Caco-2 (cell line): ENCODE measurements at regions not wholly inside any gene's neighbourhood (a gene's known extent, or its start where the extent isn't known, plus 50 kb on each side); places are given as distances from the start of the nearest gene placed in this dataset.

ENCODE experiments used
- BruUV-seq: library from RNA; stranded (reverse); fragments of 400-500 nt; replicated peaks from 2 replicates; lab custom pipeline; 2021; lab: Mats Ljungman, UMichigan
- CTCF ChIA-PET: fragments of 300-600 bp; sonication (Branson Sonifier 250); formaldehyde crosslinking; loops from one replicate; lab custom pipeline; 2022; ENCODE audit warnings: antibody characterized with exemption; lab: Charles Lee
- POLR2A ChIA-PET: fragments of 300-600 bp; sonication (Branson Sonifier 250); formaldehyde crosslinking; loops from one replicate; lab custom pipeline; 2022; ENCODE audit warnings: antibody characterized with exemption; lab: Charles Lee
- DNase-seq, 2 experiments: peaks; one replicate each; pipeline versions ENCODE4 v3.0.0 to v3.0.0-alpha.2; 2020 to 2022
- H3K27me3 ChIP-seq: replicated peaks from 2 replicates; pipeline ENCODE4 v1.6.0; 2011; ENCODE audit warnings: low read length; ENCODE audit not compliant: control insufficient read depth, insufficient read depth
- H3K36me3 ChIP-seq: 2 replicates; pipeline ENCODE4 v1.5.1; 2011; ENCODE audit warnings: low read length; ENCODE audit not compliant: control insufficient read depth, insufficient read depth
- H3K4me1 ChIP-seq: fragments of 250-450 bp; sonication (Bioruptor Pico); 2 replicates; pipeline ENCODE4 v1.5.1; 2020; ENCODE audit warnings: mild to moderate bottlenecking
- H3K4me3 ChIP-seq: 2 replicates; pipeline ENCODE4 v1.5.1; 2011; ENCODE audit warnings: low read depth, mild to moderate bottlenecking, control low read depth, low read length
- H3K9me3 ChIP-seq: fragments of 250-450 bp; sonication (Bioruptor Pico); 2 replicates; pipeline ENCODE4 v1.5.1; 2020; ENCODE audit warnings: mild to moderate bottlenecking, moderate library complexity
- H3K27ac Mint-ChIP-seq: one replicate; pipeline ENCODE4 v1.8.0; 2022; ENCODE audit warnings: mixed read lengths; ENCODE audit not compliant: unreplicated experiment
- H3K27me3 Mint-ChIP-seq: one replicate; pipeline ENCODE4 v1.8.0; 2022; ENCODE audit warnings: mixed read lengths; ENCODE audit not compliant: insufficient read depth, unreplicated experiment
- H3K36me3 Mint-ChIP-seq: one replicate; pipeline ENCODE4 v1.8.0; 2022; ENCODE audit warnings: mild to moderate bottlenecking, mixed read lengths; ENCODE audit not compliant: insufficient read depth, unreplicated experiment
- H3K4me1 Mint-ChIP-seq: one replicate; pipeline ENCODE4 v1.8.0; 2022; ENCODE audit warnings: low read depth, mixed read lengths; ENCODE audit not compliant: unreplicated experiment
- H3K4me3 Mint-ChIP-seq: one replicate; pipeline ENCODE4 v1.8.0; 2022; ENCODE audit warnings: mild to moderate bottlenecking, moderate library complexity, mixed read lengths; ENCODE audit not compliant: unreplicated experiment
- H3K9me3 Mint-ChIP-seq: one replicate; pipeline ENCODE4 v1.8.0; 2022; ENCODE audit warnings: mixed read lengths; ENCODE audit not compliant: unreplicated experiment
- intact Hi-C: fragments of 100-400 bp; cut with micrococcal nuclease; formaldehyde crosslinking; loops from one replicate; pipeline ENCODE4 v1.10.0; 2022; ENCODE audit not compliant: unreplicated experiment
- TF ChIP-seq, protein P1 (sequence below), 2 experiments: fragments of 200-600 bp in 1 of 2; IDR thresholded peaks; 1 replicate in 1 of 2; 2 replicates in 1 of 2; pipeline versions ENCODE4 v1.5.1 to v1.8.0; 2011 to 2022; ENCODE audit warnings: antibody characterized with exemption in 1 of 2, control low read depth in 1 of 2, inconsistent platforms in 1 of 2, low read depth in 1 of 2, low read length in 1 of 2, mild to moderate bottlenecking in 1 of 2, moderate library complexity in 1 of 2; ENCODE audit not compliant: insufficient read depth in 1 of 2, severe bottlenecking in 1 of 2, unreplicated experiment in 1 of 2

DNA sequence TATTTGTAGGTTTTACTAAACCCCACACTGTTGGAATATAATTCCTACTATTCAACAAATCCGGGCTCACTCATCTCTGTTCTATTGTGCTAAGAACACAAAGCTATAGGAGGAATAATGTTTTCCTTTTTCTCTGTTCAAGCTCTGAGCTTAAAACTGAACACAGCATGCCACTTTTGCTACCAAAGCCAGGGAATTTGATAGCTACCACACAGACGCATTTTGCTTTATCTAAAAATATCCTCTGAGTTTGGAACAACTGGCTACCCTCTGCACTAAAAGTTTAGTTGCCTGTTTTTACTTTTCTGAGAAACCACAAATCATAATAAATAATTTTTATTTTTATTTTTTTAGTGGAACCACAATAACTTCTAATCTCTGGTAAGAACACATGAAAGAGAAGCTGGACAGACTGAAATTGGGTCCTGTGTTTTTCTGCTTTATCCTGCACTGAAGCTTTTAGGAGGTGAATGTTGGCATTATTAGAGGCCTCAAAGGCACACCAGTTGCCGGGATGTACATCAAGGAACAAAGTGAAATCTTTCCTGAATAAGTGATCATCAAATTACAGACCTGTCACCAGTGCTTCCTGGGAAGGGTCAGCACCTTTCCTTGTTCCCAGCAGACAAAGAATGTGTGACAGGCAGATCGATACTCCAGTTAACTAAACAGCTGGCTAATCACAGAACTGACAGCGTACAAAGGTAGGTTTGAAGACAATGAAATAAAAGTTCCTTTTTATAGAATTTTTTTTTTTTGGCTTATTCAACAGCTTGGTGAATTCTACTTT is 523.2 kb upstream of the TENM4 start:
- ChIA-PET POLR2A (no interaction called here), CTCF (no interaction called here)
- no peaks in the 10 kb centered on the region for H3K9me3 Mint-ChIP-seq
- TF ChIP-seq, protein P1, sequence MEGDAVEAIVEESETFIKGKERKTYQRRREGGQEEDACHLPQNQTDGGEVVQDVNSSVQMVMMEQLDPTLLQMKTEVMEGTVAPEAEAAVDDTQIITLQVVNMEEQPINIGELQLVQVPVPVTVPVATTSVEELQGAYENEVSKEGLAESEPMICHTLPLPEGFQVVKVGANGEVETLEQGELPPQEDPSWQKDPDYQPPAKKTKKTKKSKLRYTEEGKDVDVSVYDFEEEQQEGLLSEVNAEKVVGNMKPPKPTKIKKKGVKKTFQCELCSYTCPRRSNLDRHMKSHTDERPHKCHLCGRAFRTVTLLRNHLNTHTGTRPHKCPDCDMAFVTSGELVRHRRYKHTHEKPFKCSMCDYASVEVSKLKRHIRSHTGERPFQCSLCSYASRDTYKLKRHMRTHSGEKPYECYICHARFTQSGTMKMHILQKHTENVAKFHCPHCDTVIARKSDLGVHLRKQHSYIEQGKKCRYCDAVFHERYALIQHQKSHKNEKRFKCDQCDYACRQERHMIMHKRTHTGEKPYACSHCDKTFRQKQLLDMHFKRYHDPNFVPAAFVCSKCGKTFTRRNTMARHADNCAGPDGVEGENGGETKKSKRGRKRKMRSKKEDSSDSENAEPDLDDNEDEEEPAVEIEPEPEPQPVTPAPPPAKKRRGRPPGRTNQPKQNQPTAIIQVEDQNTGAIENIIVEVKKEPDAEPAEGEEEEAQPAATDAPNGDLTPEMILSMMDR (IDR thresholded peaks at IDR 0.05; ENCODE audit: insufficient read depth in 1 of 2, low read depth in 1 of 2, low read length in 1 of 2, severe bottlenecking in 1 of 2, unreplicated experiment in 1 of 2), result no peak
- no TSS peak for BruUV-seq
- no peak overlapping the region for H3K4me3 Mint-ChIP-seq
- no peak overlapping the region for H3K4me3 ChIP-seq
- no peaks in the 10 kb centered on the region for H3K36me3 ChIP-seq
- no peaks in the 10 kb centered on the region for H3K4me1 ChIP-seq
- no peaks in the 10 kb centered on the region for H3K36me3 Mint-ChIP-seq
- no peaks in the 10 kb centered on the region for H3K4me1 Mint-ChIP-seq
- H3K27me3 Mint-ChIP-seq, result peaks cover 7% of the 10 kb centered on the region
- peaks cover 5% of the 10 kb centered on the region; the same call in 1 of the 2 replicates for H3K9me3 ChIP-seq
- no peak for DNase-seq
- intact Hi-C loops, result no loop called here
- H3K27ac Mint-ChIP-seq, result no peak overlapping the region
- no peaks in the 10 kb centered on the region for H3K27me3 ChIP-seq

DNA sequence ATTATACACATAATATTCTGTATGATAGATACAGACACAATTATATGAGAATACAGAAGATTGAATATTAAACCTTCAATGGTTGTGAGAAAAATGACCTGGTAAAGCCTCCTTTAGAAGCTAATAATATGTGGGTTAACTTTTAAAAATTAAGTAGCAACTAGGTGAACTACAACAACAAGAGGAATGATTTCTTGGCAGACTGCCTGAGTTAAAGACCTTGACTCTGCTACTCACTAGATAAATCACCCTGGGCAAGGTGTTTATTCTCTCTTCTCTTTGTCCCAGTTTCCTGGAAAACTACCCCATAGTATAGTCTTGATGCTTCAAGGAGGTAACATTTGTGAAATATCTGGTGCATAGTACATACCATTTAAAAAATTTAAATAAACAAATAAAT is 519.6 kb upstream of the TENM4 start:
- CTCF ChIA-PET, result no interaction called here
- Mint-ChIP-seq H3K36me3 (no peaks in the 10 kb centered on the region), H3K9me3 (peaks cover 6% of the 10 kb centered on the region), H3K27me3 (no peaks in the 10 kb centered on the region), H3K27ac (no peak overlapping the region), H3K4me1 (no peaks in the 10 kb centered on the region), H3K4me3 (no peak overlapping the region)
- H3K4me1 ChIP-seq, result no peaks in the 10 kb centered on the region
- DNase-seq, result no peak
- no peaks in the 10 kb centered on the region for H3K36me3 ChIP-seq
- no TSS peak for BruUV-seq
- TF ChIP-seq, protein P1 (IDR thresholded peaks at IDR 0.05; ENCODE audit: insufficient read depth in 1 of 2, low read depth in 1 of 2, low read length in 1 of 2, severe bottlenecking in 1 of 2, unreplicated experiment in 1 of 2), result no peak
- intact Hi-C loops, result no loop called here
- no peak overlapping the region for H3K4me3 ChIP-seq
- peaks cover 17% of the 10 kb centered on the region; the same call in 1 of the 2 replicates for H3K9me3 ChIP-seq
- H3K27me3 ChIP-seq, result no peaks in the 10 kb centered on the region
- POLR2A ChIA-PET, result no interaction called here

DNA sequence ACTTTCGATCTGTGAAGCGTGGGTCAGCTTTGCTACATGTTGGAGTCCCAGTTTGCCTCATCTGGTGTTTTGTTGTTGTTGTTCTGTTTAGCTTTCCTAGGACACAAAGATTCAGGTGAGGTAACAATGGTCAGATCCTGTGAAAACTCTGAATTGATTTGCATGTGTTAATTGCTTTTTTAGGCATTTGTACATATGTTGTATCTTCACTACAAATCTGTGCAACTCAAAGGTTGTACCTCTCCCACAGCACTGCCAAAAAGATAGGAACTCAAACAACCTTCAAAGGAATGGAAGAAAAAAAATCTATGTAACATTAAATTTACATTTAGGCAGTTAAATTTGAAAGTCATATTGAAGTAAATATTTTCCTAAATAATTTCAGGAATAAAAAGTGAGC is 518.5 kb upstream of the TENM4 start:
- ChIA-PET POLR2A (no interaction called here), CTCF (no interaction called here)
- Histone ChIP-seq H3K27me3 (no peaks in the 10 kb centered on the region), H3K4me3 (no peak overlapping the region), H3K4me1 (no peaks in the 10 kb centered on the region), H3K9me3 (peaks cover 17% of the 10 kb centered on the region; the same call in 1 of the 2 replicates), H3K36me3 (no peaks in the 10 kb centered on the region)
- Mint-ChIP-seq H3K27ac (no peak overlapping the region), H3K36me3 (no peaks in the 10 kb centered on the region), H3K9me3 (peaks cover 6% of the 10 kb centered on the region), H3K4me3 (no peak overlapping the region), H3K27me3 (no peaks in the 10 kb centered on the region), H3K4me1 (no peaks in the 10 kb centered on the region)
- TF ChIP-seq, protein P1 (IDR thresholded peaks at IDR 0.05; ENCODE audit: insufficient read depth in 1 of 2, low read depth in 1 of 2, low read length in 1 of 2, severe bottlenecking in 1 of 2, unreplicated experiment in 1 of 2), result no peak
- intact Hi-C loops, result loop anchor here (10.0 kb wide), 1 partner anchor 255 kb away; no protein-coding TSS in a partner anchor
- no TSS peak for BruUV-seq
- no peak for DNase-seq
